RKO (cell line): ENCODE measurements at regions not wholly inside any gene's neighbourhood (a gene's known extent, or its start where the extent isn't known, plus 50 kb on each side); places are given as distances from the start of the nearest gene placed in this dataset.

Experiments
- DNase-seq: peaks from one replicate; pipeline ENCODE4 v3.0.0-alpha.2; 2016; ENCODE audit warnings: low spot score

DNA sequence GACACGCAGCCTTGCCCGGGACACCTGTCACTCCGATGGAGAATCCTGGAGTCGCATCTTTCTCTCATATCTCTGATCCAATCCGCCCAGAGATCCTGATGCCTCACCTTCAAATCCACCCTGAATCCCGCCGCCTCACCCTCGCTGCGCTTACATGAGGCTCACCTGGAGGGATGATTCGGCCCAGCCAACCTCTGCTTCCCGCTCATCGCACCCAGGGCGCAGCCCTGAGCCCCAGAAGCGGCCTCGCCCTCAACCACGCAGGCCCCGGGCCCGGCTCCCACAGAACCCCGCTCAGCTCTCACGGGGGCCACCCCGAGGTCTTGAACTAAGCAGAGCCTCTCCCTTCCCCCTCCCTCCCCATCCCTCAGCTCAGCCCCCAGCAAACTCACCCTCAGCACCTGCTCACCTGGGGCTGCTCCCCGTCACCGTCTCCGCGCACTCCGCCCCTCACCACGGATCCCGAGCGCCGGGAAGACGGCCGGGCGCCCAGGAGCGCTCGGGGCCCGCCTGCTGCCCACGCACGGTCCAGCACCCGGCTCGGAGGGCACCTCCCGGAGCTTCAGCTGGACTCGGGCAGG, 160.0 kb downstream of the NDUFA10 start:
- DNase-seq, result no peak

DNA sequence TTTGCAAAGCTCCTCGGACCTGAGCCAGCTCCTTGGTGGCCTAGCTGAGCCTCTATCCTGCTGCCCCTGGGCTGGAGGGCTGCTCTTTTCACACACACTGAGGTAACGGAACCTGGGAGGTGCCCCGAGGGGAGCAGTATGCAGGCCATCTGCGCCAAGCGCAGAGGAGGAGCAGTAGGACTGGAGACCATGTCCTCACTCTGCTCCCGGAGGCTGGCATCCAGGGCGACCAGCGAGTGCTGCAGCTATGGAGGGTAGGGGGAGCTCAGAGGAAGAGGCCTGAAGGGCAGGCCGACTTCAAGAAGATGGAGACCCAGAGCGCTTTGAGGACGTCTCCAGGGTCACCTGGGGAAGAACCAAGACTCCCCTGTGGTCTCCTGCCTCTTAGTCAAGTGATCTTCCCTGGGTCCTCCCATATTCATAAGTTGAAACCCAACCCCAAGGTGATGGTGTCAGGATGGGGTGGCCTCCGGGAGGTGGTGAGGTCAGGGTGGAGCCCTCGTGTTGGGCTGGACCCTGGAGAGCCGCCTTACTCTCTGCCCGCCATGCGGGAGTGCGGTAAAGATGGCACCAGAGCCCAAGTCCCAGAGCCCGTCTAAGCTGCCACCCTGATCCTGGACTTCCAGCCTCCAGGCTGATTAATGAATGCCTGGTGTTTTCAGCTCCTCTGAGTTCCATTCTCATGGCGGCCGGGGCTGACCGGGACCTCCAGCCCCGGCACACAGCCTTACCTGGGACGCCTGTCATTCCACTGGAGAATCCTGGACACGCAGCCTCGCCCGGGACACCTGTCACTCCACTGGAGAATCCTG, 160.7 kb downstream of the NDUFA10 start:
- DNase-seq, result no peak

DNA sequence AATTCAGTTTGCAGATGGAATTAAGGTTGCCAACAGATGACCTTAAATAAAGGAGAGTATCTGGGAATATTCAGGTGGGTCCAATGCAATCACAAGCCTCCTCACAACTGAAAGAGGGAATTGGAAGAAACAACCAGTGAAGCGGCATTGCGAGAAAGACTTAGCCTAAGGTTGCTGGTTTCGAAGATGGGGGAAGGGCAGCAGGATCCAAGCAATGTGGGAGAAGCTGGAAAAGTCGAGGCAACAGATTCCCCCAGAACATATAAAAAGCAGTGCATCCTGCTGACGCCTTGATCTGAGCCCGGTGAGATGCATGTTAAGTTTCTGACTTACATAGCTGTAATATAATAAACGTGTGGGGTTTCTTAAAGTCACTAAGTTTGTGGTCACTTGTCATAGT, 162.5 kb downstream of the NDUFA10 start:
- no peak for DNase-seq

DNA sequence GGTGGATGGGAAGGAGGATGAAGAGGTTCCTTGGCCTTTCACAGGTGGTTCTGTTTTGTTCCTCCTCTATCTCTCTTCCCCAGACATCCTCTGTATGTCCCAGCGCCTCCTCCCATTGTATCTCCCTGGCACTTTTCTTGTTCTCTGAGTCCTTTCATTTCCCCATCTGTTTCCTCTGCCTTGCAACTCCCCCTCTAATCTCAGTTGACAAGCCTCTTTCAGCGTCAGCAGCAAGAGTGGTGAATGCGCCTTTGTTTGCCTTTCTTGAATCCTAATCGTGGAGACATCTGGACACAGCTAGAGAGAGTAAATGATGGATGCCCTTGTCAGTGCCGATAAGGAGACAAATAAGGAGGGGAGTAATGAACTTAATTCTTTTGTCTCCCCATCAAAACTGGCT, 167.0 kb downstream of the NDUFA10 start:
- no peak for DNase-seq

DNA sequence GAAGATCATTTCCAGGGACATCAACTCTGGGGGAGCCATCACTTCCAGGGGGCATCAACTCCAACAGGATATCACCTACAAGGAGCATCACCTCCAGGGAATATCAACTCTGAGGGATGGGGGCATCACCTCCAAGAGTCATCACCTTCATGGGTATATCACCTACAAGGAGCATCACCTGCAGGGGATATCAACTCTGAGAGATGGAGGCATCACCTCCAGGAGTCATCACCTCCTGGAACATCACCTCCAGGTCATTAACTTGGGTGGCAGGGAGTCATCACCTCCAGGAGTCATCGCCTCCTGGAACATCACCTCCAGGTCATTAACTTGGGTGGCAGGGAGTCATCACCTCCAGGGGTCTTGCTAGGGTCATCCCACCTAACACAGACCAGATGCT, 167.6 kb downstream of the NDUFA10 start:
- DNase-seq, result no peak

DNA sequence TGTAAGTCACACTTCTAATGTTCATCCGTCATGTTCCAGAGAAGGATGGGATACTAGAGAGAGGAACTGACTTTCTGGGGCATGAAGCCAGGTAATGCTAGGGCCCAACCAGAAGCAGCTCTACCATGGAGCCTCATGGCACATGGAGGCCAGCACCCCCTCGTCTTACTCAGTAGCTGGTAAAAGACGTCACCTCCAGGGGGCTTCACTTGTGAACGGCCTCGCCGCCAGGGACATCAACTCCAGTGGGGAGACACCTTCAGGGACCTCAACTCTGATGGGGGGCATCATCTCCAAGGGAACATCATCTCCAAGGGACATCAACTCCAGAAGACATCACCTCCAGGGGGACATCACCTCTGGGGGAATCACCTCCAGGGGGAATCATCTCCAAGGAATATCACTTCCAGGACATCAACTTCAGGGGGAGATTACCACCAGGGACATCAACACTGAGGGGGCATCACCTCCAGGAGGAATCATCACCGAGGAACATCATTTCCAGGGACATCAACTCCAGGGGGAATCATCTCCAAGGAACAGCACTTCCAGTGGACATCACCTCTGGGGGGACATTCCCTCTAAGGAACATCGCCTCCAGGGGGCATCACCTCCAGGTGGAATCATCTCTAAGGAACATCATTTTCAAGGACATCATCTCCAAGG, 168.4 kb downstream of the NDUFA10 start:
- no peak for DNase-seq

DNA sequence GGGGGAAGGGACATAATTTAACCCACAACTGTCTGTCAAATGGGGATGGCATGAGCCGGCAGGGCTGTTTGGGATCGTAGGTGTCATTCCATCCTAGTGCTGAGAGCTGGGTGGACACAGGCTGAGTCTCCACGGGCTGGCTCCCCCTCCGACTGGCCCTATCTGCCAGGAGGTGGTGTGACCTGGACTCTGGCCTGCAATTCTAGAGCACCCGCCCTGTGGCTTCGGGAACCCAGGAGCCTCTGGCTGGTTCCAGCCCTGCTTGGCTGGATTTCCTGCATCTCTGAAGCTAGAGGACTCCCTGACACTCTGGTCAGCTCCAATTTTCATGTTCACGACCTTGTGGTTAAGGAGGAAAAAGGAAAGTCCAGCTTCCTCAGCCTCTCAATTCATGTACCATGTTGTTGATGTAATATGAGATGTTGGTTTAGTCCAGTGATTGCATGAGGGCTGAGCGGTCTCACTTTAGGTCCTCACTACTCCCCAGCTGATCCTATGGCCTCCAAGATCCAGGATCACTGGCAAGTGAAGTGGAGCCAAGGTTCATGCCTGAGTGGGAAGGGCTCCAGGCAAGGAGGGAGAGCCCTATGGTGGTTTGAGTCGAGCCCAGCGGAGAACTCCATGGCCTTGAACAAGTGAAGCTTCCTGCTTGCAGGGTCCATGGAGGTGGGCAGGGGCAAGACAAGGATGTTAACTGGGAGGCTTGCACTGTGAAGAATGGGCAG, 169.1 kb downstream of the NDUFA10 start:
- DNase-seq, result no peak

DNA sequence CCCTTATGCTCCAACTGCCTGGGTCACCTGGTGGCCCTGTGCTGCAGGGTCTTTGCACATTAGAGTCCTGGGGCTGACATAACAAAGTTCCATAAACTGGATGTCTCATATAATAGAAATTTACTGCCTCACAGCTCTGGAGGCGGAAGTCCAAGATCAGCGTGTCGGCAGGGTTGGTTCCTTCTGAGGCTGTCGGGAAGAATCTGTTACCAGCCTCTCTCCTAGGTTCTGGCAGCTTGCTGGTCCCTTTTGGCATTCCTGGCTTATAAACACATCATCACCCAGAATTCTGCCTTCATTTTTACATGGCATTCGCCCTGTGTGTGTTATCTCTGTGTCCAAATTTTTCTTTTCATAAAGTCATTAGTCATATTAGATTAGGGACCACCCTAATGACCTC, 170.5 kb downstream of the NDUFA10 start:
- no peak for DNase-seq

DNA sequence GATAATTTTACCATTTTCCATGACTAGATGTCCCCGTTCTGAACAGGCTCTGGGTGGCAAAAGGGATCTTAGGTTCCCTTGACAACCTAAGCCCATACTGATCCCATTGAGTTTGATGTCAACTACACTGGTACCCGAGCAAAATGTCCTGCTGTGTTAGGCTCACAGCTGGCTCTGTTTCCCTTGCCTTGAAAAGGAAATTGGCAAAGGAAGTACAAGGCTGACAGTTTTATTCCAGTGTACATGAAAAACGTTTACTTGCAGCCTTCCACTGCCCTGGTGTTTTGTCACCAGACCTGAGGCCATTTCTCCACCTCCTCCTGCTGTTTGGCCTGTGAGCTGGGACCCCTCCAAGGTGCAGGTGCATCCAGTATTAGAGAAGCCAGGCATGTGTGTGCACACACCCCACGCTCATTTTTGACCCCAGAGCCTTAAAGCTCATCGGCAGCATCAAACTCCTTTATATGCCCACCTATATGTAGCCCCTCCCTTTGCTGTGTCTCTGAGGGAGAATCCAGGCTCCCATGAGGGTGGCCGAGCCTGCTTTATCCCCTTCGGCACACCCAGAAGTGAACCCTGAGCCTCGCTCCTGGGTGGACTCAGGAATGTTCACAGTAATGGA, 171.3 kb downstream of the NDUFA10 start:
- no peak for DNase-seq

DNA sequence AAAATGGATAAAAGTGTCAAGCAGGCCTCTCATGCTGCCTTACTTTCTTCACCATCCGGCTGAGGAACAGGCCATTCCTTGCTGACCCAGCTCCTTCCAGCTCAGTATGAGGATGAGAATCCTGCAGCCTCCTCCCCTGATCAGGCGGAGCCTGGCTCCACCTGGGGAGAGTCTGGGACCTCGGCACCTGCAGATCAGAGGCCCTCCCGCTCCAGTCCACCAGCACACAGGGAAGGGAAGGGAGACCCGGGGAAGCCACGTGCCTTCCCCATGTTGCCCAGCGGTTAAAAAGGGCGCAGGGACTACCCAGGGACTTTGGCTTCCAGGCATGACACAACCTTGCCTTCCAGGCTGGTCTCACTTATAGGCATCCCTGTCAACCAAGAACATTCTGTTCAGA, 172.0 kb downstream of the NDUFA10 start:
- no peak for DNase-seq

DNA sequence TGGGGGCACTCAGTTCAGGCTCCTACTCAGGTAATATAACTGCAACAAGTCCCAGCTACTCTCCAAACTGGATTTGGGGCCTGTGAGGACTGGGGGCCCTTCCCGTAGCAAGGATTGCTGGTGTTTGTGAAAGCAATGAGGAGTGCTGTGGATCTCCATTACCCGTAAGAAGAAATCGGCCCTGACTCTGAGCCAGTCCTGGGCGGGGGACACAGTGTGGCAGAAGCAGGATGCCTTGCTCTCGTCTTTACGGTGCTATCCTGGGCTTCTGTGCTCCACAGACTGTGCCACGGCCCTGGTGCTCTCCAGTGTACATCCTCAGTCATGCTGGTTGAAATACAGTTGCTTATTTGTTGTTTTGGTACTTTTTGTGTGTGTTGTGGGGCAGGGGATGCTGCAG, 172.9 kb downstream of the NDUFA10 start:
- DNase-seq, result no peak

DNA sequence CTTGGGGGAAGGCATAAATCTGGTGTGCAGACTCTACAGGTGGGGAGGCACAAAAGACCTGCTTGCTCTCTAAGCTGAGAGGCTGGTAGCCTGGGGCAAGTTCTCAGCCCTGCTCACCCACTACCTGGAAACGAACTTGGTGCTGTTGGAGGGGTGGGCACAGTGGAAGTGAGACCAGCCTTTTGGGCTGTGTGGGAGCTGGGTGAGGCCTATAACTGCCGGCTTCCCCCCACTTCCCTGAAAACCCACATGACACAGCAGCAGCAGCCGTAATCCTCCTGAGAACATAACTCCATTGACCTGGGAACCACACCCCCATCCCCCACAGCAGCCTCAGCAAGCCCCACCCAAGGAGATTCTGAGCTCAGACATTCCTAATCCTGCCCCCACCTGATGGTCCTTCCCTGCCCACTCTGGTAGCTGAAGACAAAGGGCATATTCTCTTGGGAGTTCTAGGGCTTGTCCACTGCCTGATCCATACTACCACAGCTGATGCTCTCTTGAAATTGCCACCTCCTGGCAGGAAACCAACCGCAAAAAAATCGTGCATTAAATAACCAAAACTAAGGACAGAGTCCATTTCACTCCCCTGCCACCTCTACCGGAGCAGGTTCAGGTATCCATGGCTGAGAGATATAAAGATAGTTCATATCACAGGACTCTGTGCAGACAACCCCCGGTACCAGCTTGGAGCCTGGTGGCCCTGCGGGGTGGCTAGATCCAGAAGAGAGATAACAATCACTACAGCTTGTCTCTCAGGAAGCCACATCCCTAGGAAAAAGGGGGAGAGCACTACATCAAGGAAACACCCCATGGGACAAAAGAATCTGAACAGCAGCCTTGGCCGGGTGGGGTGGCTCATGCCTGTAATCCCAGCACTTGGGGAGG, 178.1 kb downstream of the NDUFA10 start:
- no peak for DNase-seq

DNA sequence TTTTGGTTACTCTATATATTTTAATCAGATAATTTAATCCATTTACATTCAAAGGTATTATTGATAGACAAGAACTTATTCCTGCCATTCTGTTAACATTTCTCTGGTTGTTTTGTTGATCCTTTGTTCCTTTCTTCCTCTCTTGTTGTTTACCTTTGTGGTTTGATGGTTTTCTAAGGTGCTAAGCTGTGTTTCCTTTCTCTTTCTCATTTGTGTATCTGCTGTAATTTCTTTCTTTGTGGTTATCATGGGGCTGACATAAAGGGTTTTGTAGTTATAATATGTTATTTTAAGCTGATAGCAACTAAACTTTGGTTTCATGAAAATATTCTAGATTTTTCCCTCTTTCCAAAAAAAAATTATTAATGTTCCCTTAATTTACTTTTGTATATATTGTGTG, 179.2 kb downstream of the NDUFA10 start:
- DNase-seq, result no peak

DNA sequence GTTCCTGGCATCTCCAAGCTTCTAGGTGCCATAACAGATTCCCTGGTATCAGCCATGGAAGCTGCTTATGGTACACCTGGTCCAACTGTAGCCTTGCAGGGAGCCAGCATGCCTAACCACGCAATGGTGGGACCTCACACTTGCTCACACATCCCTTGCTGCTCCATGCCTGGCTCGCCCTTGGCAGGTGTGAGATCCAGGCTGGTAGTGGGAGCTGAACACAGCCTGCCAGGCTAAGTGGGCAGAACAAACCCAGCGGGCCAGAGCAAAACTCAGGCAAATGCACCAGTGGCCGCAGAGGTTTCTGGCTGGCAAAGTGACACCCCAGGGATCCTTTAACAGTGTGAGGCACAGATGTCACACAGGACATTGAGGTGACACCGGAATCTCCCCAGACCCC, 185.8 kb downstream of the NDUFA10 start:
- DNase-seq, result no peak

DNA sequence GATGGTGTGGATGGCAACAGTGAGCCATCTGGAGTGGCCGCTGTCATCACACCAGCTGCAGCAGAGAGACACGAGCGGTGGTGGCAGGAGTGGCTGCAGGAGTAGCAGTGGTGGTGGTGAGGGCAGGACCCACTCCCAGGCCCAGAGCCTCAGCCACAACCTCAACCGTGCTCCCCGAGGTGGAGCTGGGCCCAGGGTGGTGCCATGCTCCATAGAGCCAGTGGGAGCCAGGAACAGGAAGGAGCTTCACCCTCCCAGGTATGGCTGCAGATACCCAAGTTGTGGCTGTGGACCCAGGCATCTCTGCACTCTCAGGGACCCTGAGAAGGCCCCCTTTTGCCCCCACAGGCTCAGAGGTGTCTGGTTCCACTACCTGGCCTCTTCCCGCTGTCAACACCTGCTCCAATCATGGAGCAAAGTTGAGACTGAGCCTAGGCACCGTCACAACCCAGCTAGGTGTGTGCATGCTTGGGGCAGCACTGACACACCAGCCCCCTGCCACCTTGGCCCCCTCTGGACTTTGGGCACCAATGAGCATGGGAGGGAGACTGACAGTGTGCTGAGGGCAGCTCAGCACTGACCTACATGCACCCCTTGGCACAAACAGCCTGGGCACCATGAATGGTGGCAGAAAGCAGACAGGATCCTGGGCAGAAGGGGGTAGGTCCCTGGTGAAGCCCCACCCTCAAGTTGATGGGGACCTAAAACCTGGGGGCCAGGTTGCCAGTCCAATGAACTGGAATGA, 188.9 kb downstream of the NDUFA10 start:
- DNase-seq, result no peak

DNA sequence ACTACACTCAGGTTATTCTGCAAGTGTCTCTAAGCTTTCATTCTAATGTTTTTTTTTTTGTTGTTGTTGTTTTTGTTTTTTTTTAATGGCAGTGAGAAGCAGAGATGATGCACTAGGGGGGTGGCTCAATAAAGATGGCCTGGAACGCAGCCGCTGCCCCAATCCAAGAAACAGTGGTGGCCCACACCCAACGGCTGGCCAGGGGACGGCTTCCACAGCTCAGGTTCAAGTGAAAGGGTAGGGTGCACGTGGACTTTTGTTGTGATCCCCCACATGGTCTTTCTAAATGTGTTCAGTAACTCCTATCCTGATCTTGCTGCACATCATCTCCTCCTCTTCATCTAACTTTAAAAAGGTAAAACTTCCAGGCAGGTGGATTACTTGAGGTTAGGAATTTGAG, 190.1 kb downstream of the NDUFA10 start:
- no peak for DNase-seq

DNA sequence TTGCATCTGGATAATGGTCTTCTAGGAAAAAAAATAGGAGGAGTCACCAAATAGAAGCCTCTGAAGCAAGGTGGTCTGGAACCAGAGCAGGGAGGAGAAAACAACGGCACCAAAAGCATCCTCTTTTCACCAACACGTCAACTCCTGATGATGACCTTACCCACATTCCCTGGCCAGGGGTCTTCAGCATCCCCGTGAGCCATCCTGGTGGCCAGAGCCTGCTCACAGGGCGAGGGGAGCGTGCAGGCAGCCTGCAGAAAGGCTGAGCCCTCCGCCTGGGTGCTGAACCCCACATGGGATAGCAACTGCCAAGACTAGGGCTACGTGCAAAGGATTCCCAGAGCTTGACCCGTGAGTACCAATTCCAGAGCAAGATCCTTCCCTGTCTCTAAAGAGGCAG, 191.0 kb downstream of the NDUFA10 start:
- DNase-seq, result no peak

DNA sequence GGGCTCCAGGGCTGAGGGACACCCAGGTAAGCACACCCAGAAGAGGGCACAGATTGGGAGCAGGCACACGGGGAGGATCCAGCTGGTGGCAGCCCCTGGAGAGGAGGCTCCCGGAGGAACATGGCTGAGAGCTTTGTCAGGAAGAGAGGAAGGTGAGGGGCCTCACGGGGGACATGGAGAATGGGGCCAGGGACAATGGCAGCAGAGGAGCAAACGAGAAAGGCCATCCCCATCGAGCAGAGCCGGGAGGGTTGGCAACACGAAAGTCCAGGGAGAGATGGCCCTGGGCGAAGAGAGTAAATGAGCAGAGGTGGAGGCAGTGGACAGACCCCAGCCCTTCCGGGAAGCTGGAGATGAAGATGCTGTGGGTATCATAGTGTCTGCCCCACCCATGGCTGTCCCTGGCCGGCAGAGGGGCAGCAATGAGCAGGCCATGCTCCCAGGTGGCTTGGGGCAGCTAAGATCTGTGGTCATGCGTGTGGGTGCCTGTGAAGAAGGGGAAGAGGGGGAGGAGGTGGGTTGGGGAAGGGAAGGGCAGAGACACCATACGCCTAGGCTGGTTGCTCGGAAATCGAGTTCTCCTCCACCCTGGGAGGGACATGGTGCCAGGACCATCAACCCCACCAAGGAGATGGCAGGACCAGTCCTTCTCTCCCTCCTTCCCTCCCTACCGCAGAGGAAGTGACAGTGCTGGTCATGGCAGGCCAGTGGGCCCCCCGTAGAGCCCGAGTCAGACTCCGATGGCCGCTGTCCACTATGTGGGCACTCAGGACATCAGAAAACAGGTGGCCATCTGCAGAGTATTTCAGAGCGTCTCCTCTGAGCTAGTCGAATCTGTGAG, 191.7 kb downstream of the NDUFA10 start:
- no peak for DNase-seq

DNA sequence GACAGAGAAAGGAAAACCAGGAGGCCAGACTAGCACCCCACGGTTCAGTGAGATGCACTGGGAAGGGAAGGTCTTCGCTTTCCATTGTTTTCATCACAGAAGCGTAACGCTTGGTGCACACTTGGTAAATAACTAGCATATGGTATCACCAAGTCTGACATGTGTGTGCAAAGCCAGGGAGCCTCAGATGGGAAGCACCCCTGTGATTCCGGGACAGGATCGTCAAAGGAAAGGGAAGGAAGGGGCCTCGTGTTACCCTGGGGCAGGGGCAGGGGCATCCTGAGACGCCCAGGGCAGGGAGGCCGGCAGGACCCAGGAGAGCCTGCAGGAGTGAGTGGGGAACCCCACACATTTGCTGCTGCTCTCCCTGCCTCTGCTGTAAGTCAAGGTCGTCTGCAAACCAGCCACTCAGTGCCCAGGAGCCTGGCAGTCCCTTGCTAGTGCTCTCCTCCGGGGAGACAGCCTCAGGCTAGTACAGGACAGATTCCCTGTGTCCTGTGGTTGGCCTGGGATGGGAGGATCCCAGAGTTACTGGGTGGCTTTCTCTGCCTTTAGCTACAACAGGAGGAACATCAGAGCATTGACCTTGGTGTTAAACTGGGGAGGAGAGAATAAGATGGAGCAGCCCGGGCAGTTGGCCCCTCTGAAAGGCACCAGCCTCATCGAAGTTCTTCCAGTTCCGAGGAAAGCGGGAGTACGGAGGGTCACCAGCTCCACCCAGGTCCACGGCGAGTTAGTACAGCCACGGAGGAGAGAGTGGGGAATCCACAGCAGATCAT, 192.5 kb downstream of the NDUFA10 start:
- DNase-seq, result no peak
